CD8-positive, alpha-beta memory T cell (primary cell): ENCODE measurements at regions not wholly inside any gene's neighbourhood (a gene's known extent, or its start where the extent isn't known, plus 50 kb on each side); places are given as distances from the start of the nearest gene placed in this dataset.

ENCODE experiments used
- CTCF ChIA-PET: fragments of 350-600 bp; sonication (Branson Sonifier 250); formaldehyde crosslinking; loops from one replicate; lab custom pipeline; 2021; ENCODE audit warnings: antibody characterized with exemption; lab: Charles Lee
- POLR2A ChIA-PET: fragments of 350-600 bp; sonication (Branson Sonifier 250); formaldehyde crosslinking; loops from one replicate; lab custom pipeline; 2021; ENCODE audit warnings: antibody characterized with exemption; lab: Charles Lee
- DNase-seq, 5 donors: peaks; one replicate each; pipeline versions ENCODE4 v3.0.0 to v3.0.0-alpha.2; 2020 to 2022; ENCODE audit warnings: mixed read lengths in 1 of 5
- H3K27ac ChIP-seq: one replicate; pipeline ENCODE4 v1.7.0; 2013; ENCODE audit warnings: low read depth, mild to moderate bottlenecking, low read length, moderate library complexity
- H3K27me3 ChIP-seq: 2 replicates; pipeline ENCODE4 v1.7.0; 2013; ENCODE audit warnings: low read length, mild to moderate bottlenecking; ENCODE audit not compliant: insufficient read depth, poor library complexity, severe bottlenecking
- H3K36me3 ChIP-seq: 2 replicates; pipeline ENCODE4 v1.7.0; 2013; ENCODE audit warnings: mild to moderate bottlenecking, low read length, moderate library complexity; ENCODE audit not compliant: insufficient read depth
- H3K4me1 ChIP-seq: 2 replicates; pipeline ENCODE4 v1.7.0; 2013; ENCODE audit warnings: mild to moderate bottlenecking, low read length, moderate library complexity; ENCODE audit not compliant: insufficient read depth
- H3K4me3 ChIP-seq: 2 replicates; pipeline ENCODE4 v1.7.0; 2013; ENCODE audit warnings: mild to moderate bottlenecking, low read length
- H3K9me3 ChIP-seq: 2 replicates; pipeline ENCODE4 v1.7.0; 2013; ENCODE audit warnings: mild to moderate bottlenecking, low read length
- H3K27ac Mint-ChIP-seq, 8 donors: one replicate each; pipeline ENCODE4 v1.8.0; 2020 to 2021; ENCODE audit warnings: mixed read lengths in 8 of 8, mild to moderate bottlenecking in 6 of 8, inconsistent platforms in 3 of 8, moderate library complexity in 3 of 8
- H3K27me3 Mint-ChIP-seq, 2 donors: one replicate each; pipeline ENCODE4 v1.8.0; 2020 to 2021; ENCODE audit warnings: mixed read lengths in 2 of 2, mild to moderate bottlenecking in 1 of 2, moderate library complexity in 1 of 2
- H3K36me3 Mint-ChIP-seq, 3 donors: one replicate each; pipeline ENCODE4 v1.8.0; 2020 to 2021; ENCODE audit warnings: mixed read lengths in 3 of 3, inconsistent platforms in 1 of 3, mild to moderate bottlenecking in 1 of 3
- H3K4me1 Mint-ChIP-seq, 3 donors: one replicate each; pipeline ENCODE4 v1.8.0; 2020 to 2021; ENCODE audit warnings: mixed read lengths in 3 of 3, inconsistent platforms in 1 of 3, mild to moderate bottlenecking in 1 of 3
- H3K4me3 Mint-ChIP-seq, 7 donors: one replicate each; pipeline ENCODE4 v1.8.0; 2020 to 2021; ENCODE audit warnings: mixed read lengths in 7 of 7, mild to moderate bottlenecking in 6 of 7, moderate library complexity in 4 of 7, inconsistent platforms in 2 of 7
- H3K9me3 Mint-ChIP-seq, 5 donors: one replicate each; pipeline ENCODE4 v1.8.0; 2020 to 2022; ENCODE audit warnings: mixed read lengths in 5 of 5, mild to moderate bottlenecking in 3 of 5, moderate library complexity in 2 of 5, inconsistent platforms in 1 of 5

GRCh38 chr9:105098370-105098769 lies 146.1 kb upstream of the SLC44A1 start:
- Mint-ChIP-seq H3K27me3 (peaks cover 3 to 8% of the 10 kb centered on the region in 2 donors), H3K4me3 (no peak overlapping the region), H3K27ac (no peak overlapping the region), H3K4me1 (no peaks in the 10 kb centered on the region), H3K9me3 (peaks cover 0 to 4% (median 0%) of the 10 kb centered on the region in 5 donors), H3K36me3 (peaks cover 0 to 1% (median 0%) of the 10 kb centered on the region in 3 donors)
- POLR2A ChIA-PET = no interaction called here
- Histone ChIP-seq H3K27ac (no peak overlapping the region), H3K4me3 (no peak overlapping the region), H3K9me3 (no peaks in the 10 kb centered on the region), H3K36me3 (no peaks in the 10 kb centered on the region), H3K4me1 (no peaks in the 10 kb centered on the region), H3K27me3 (no peaks in the 10 kb centered on the region)
- CTCF ChIA-PET = no interaction called here
- no peak for DNase-seq

- Histone ChIP-seq H3K4me1 (no peaks in the 10 kb centered on the region), H3K36me3 (no peaks in the 10 kb centered on the region), H3K27ac (no peak overlapping the region), H3K4me3 (no peak overlapping the region), H3K9me3 (no peaks in the 10 kb centered on the region), H3K27me3 (no peaks in the 10 kb centered on the region)
- Mint-ChIP-seq H3K4me1 (no peaks in the 10 kb centered on the region), H3K36me3 (no peaks in the 10 kb centered on the region), H3K9me3 (peaks cover 0 to 2% (median 0%) of the 10 kb centered on the region in 5 donors), H3K27ac (no peak overlapping the region), H3K27me3 (peaks cover 2 to 25% of the 10 kb centered on the region in 2 donors), H3K4me3 (no peak overlapping the region)
- CTCF ChIA-PET = no interaction called here
- POLR2A ChIA-PET = no interaction called here
- DNase-seq = no peak
These were observed 140.7 kb upstream of the SLC44A1 start for GRCh38 chr9:105103776-105104175.

GRCh38 chr9:105114318-105114717 lies 130.1 kb upstream of the SLC44A1 start:
- CTCF ChIA-PET = interaction anchor here (1.1 to 1.5 kb wide), 3 partner anchors 9 to 302 kb away, joined by 3 to 4 read pairs (median 3); no protein-coding TSS in a partner anchor
- no peak overlapping the region for H3K4me3 Mint-ChIP-seq

GRCh38 chr9:105114964-105115728 lies 129.3 kb upstream of the SLC44A1 start:
- Histone ChIP-seq H3K9me3 (no peaks in the 10 kb centered on the region), H3K4me1 (peaks cover 29% of the 10 kb centered on the region), H3K36me3 (no peaks in the 10 kb centered on the region), H3K4me3 (peak overlapping the region; percentile 8), H3K27me3 (no peaks in the 10 kb centered on the region), H3K27ac (no peak overlapping the region)
- Mint-ChIP-seq H3K4me3 (peak overlapping the region in 6 of 7 donors; percentile 6 to 64 (median 32)), H3K27ac (peak overlapping the region in 3 of 8 donors; percentile 35 to 62 (median 44)), H3K27me3 (peaks cover 5 to 6% of the 10 kb centered on the region in 2 donors), H3K36me3 (no peaks in the 10 kb centered on the region), H3K4me1 (peaks cover 20 to 28% (median 27%) of the 10 kb centered on the region in 3 donors), H3K9me3 (no peaks in the 10 kb centered on the region)
- DNase-seq = peak in 2 of 5 donors; percentile 7 to 18
- CTCF ChIA-PET = interaction anchor here (1.1 to 1.5 kb wide), 2 partner anchors 13 to 301 kb away, joined by 3 to 4 read pairs; no protein-coding TSS in a partner anchor
- POLR2A ChIA-PET = no interaction called here

More at GRCh38 chr9:105114318-105114717, 130.1 kb upstream of the SLC44A1 start:
- Mint-ChIP-seq H3K4me1 (peaks cover 20 to 28% (median 27%) of the 10 kb centered on the region in 3 donors), H3K36me3 (no peaks in the 10 kb centered on the region), H3K9me3 (no peaks in the 10 kb centered on the region), H3K27ac (peak overlapping the region in 1 of 8 donors; percentile 17), H3K27me3 (peaks cover 7 to 9% of the 10 kb centered on the region in 2 donors)
- DNase-seq = no peak
- H3K27ac ChIP-seq = no peak overlapping the region
- peaks cover 29% of the 10 kb centered on the region for H3K4me1 ChIP-seq
- no peaks in the 10 kb centered on the region for H3K9me3 ChIP-seq
- no peaks in the 10 kb centered on the region for H3K36me3 ChIP-seq
- H3K4me3 ChIP-seq = no peak overlapping the region
- H3K27me3 ChIP-seq = no peaks in the 10 kb centered on the region
- POLR2A ChIA-PET = no interaction called here

- H3K36me3 Mint-ChIP-seq = peaks cover 0 to 3% (median 0%) of the 10 kb centered on the region in 3 donors
- CTCF ChIA-PET = no interaction called here
- no peaks in the 10 kb centered on the region for H3K36me3 ChIP-seq
- DNase-seq = no peak
- H3K9me3 Mint-ChIP-seq = no peaks in the 10 kb centered on the region
- H3K27ac Mint-ChIP-seq = no peak overlapping the region
- H3K27ac ChIP-seq = no peak overlapping the region
- peaks cover 29% of the 10 kb centered on the region for H3K4me1 ChIP-seq
- POLR2A ChIA-PET = no interaction called here
- no peak overlapping the region for H3K4me3 Mint-ChIP-seq
- peaks cover 20 to 28% (median 27%) of the 10 kb centered on the region in 3 donors for H3K4me1 Mint-ChIP-seq
- no peaks in the 10 kb centered on the region for H3K27me3 ChIP-seq
- peaks cover 8 to 9% of the 10 kb centered on the region in 2 donors for H3K27me3 Mint-ChIP-seq
- H3K9me3 ChIP-seq = no peaks in the 10 kb centered on the region
- H3K4me3 ChIP-seq = no peak overlapping the region
These were observed 128.2 kb upstream of the SLC44A1 start for GRCh38 chr9:105116052-105116868.

GRCh38 chr9:105117234-105117633 lies 127.2 kb upstream of the SLC44A1 start:
- Histone ChIP-seq H3K27me3 (no peaks in the 10 kb centered on the region), H3K27ac (no peak overlapping the region), H3K36me3 (no peaks in the 10 kb centered on the region), H3K4me1 (peaks cover 33% of the 10 kb centered on the region), H3K4me3 (no peak overlapping the region), H3K9me3 (no peaks in the 10 kb centered on the region)
- Mint-ChIP-seq H3K4me1 (peaks cover 20 to 28% (median 27%) of the 10 kb centered on the region in 3 donors), H3K27me3 (peaks cover 6 to 10% of the 10 kb centered on the region in 2 donors), H3K9me3 (no peaks in the 10 kb centered on the region), H3K36me3 (peaks cover 0 to 3% (median 0%) of the 10 kb centered on the region in 3 donors), H3K27ac (no peak overlapping the region), H3K4me3 (no peak overlapping the region)
- CTCF ChIA-PET = no interaction called here
- POLR2A ChIA-PET = no interaction called here
- no peak for DNase-seq

GRCh38 chr9:105118636-105119035 lies 125.8 kb upstream of the SLC44A1 start:
- Mint-ChIP-seq H3K4me1 (peaks cover 20 to 27% (median 26%) of the 10 kb centered on the region in 3 donors), H3K4me3 (no peak overlapping the region), H3K27ac (no peak overlapping the region), H3K27me3 (peaks cover 4 to 8% of the 10 kb centered on the region in 2 donors), H3K9me3 (no peaks in the 10 kb centered on the region), H3K36me3 (peaks cover 0 to 3% (median 0%) of the 10 kb centered on the region in 3 donors)
- Histone ChIP-seq H3K4me3 (no peak overlapping the region), H3K27ac (no peak overlapping the region), H3K27me3 (no peaks in the 10 kb centered on the region), H3K4me1 (peaks cover 34% of the 10 kb centered on the region), H3K9me3 (no peaks in the 10 kb centered on the region), H3K36me3 (no peaks in the 10 kb centered on the region)
- ChIA-PET CTCF (no interaction called here), POLR2A (no interaction called here)
- no peak for DNase-seq

- CTCF ChIA-PET = no interaction called here
- Histone ChIP-seq H3K27ac (no peak overlapping the region), H3K4me3 (no peak overlapping the region), H3K27me3 (no peaks in the 10 kb centered on the region), H3K4me1 (peaks cover 29% of the 10 kb centered on the region), H3K36me3 (no peaks in the 10 kb centered on the region), H3K9me3 (no peaks in the 10 kb centered on the region)
- POLR2A ChIA-PET = no interaction called here
- peaks cover 15 to 22% (median 21%) of the 10 kb centered on the region in 3 donors for H3K4me1 Mint-ChIP-seq
- H3K36me3 Mint-ChIP-seq = peaks cover 0 to 3% (median 0%) of the 10 kb centered on the region in 3 donors
- no peak overlapping the region for H3K27ac Mint-ChIP-seq
- no peak overlapping the region for H3K4me3 Mint-ChIP-seq
- H3K27me3 Mint-ChIP-seq = peaks cover 4 to 6% of the 10 kb centered on the region in 2 donors
- H3K9me3 Mint-ChIP-seq = no peaks in the 10 kb centered on the region
- DNase-seq = no peak
These were observed 125.3 kb upstream of the SLC44A1 start for GRCh38 chr9:105119156-105119555.
